ENCODE measurements at regions not wholly inside any gene's neighbourhood (a gene's known extent, or its start where the extent isn't known, plus 50 kb on each side); places are given as distances from the start of the nearest gene placed in this dataset.

DNA sequence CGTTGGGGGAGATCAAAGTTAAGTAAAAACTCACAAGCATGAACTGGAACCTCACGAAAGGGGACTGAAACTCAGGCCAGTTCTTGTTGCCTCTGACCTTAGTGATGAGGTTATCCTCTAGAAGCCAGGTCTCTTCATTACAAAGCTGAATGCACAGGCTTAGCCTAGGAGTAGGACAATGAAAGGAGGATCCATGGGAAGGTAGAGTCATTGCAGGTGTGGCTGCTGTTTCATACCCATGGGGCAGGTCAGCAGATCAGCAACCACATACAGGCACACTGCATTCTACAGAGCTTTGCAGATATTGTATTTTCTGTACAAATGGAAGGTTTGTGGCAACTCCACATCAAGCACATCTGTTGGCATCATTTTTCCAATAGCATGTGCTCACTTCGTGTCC, 341.3 kb upstream of the SOX9 start:
- Histone ChIP-seq H3K56ac (replicated peaks; ENCODE audit: insufficient read length, low read depth, low read length) (no peak overlapping the region), H3K36me3 (ENCODE audit: control insufficient read depth in 2 of 4, insufficient read depth in 4 of 4, low read length in 3 of 4) (no peaks in the 10 kb centered on the region), H3K4me2 (ENCODE audit: insufficient read depth in 1 of 2, low read depth in 2 of 2, low read length in 2 of 2) (no peak overlapping the region), H4K8ac (ENCODE audit: extremely low read depth, insufficient read depth, low read length) (no peak overlapping the region), H3K23me2 (ENCODE audit: low read depth, low read length) (no peaks in the 10 kb centered on the region), H2BK15ac (ENCODE audit: low read length) (no peak overlapping the region), H4K20me1 (replicated peaks in 1 of 2; ENCODE audit: control insufficient read depth in 1 of 2, insufficient read depth in 2 of 2, low read length in 2 of 2) (no peaks in the 10 kb centered on the region), H3K9me3 (ENCODE audit: insufficient read depth in 2 of 2, low read depth in 1 of 2, low read length in 1 of 2) (no peaks in the 10 kb centered on the region), H2BK120ac (replicated peaks; ENCODE audit: low read depth, low read length) (no peak overlapping the region), H2AK5ac (ENCODE audit: low read depth, low read length) (no peak overlapping the region), H3K79me2 (ENCODE audit: control insufficient read depth in 1 of 2, insufficient read depth in 2 of 2, low read length in 2 of 2) (no peaks in the 10 kb centered on the region), H3K14ac (ENCODE audit: insufficient read length) (no peak overlapping the region), H3K79me1 (ENCODE audit: low read depth, low read length) (no peaks in the 10 kb centered on the region), H4K5ac (ENCODE audit: insufficient read length, low read depth, low read length) (no peak overlapping the region), H2BK20ac (ENCODE audit: low read length) (no peak overlapping the region), H3K23ac (ENCODE audit: insufficient read length) (no peak overlapping the region), H3K4ac (replicated peaks; ENCODE audit: insufficient read length, low read depth, low read length) (no peak overlapping the region), H3K18ac (ENCODE audit: extremely low read depth, low read length) (no peak overlapping the region), H3K27me3 (replicated peaks in 1 of 4; ENCODE audit: control insufficient read depth in 3 of 4, extremely low read depth in 1 of 4, insufficient read depth in 3 of 4, low read length in 3 of 4) (no peaks in the 10 kb centered on the region), H3K4me1 (replicated peaks in 1 of 4; ENCODE audit: control insufficient read depth in 3 of 4, insufficient read depth in 4 of 4, low read length in 3 of 4) (no peaks in the 10 kb centered on the region), H2BK12ac (ENCODE audit: low read depth, low read length) (no peak overlapping the region), H2AFZ (ENCODE audit: low read length) (no peak overlapping the region), H4K91ac (replicated peaks; ENCODE audit: insufficient read length, low read length) (no peak overlapping the region), H2BK5ac (ENCODE audit: low read depth, low read length) (no peak overlapping the region), H3K9ac (replicated peaks in 1 of 4; ENCODE audit: extremely low read depth in 1 of 4, low read depth in 3 of 4, low read length in 3 of 4) (no peak overlapping the region), H3K4me3 (ENCODE audit: extremely low read depth in 1 of 4, insufficient read depth in 2 of 4, low read depth in 3 of 4, low read length in 4 of 4) (no peak overlapping the region), H3K27ac (ENCODE audit: low read depth, low read length) (no peak overlapping the region)
- CTCF ChIA-PET (ENCODE audit: partially characterized antibody) = interaction anchor here (0.8 to 1.2 kb wide), 2 partner anchors 23 to 307 kb away, joined by 3 read pairs; no protein-coding TSS in a partner anchor
- FAIRE-seq = no peak
- POLR2A ChIA-PET (ENCODE audit: partially characterized antibody) = no interaction called here
- DNase-seq (ENCODE audit: low read depth in 1 of 2, low spot score in 2 of 2) = no peak
- TF ChIP-seq CHD2 (IDR thresholded peaks at IDR 0.05; ENCODE audit: low read length) (no peak), CEBPB (IDR thresholded peaks at IDR 0.05; ENCODE audit: low read depth, low read length) (no peak)
- 95% methylated on average over 3 of the region's 3 CpGs; no CpG with 5 or more reads in 1 of the 2 experiments for WGBS, 2 experiments (ENCODE audit: extremely low coverage in 1 of 2, insufficient coverage in 1 of 2, insufficient read length in 1 of 2, insufficient replicate concordance in 2 of 2, low coverage in 1 of 2, low lambda C conversion rate in 2 of 2, missing lambda C conversion rate in 1 of 2)
